ENCODE measurements at regions not wholly inside any gene's neighbourhood (a gene's known extent, or its start where the extent isn't known, plus 50 kb on each side); places are given as distances from the start of the nearest gene placed in this dataset.

DNA sequence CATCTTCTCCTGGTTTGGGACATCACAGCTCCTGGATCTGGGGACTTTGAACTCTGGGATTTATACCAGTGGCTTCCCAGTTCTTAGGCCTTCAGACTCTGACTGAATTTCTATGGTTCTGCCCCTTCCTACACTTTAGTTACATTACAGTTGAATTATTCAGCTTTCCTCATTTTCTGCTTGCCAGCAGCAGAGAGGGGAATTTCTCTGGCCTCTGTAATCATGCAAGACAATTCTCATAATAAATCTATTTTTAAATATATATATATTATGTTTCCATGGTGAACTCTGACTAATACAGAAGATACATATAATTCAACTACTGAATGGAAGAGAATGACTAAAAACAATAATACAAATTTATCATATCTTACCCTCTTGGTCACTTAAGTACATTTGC is 1478.6 kb upstream of the ACVR2A start:
- Histone ChIP-seq H3K36me3 (ENCODE audit: control insufficient read depth, insufficient read depth, low read length) (no peaks in the 10 kb centered on the region), H3K9ac (ENCODE audit: low read depth, low read length) (no peak overlapping the region), H3K4me1 (ENCODE audit: control insufficient read depth, insufficient read depth, low read length) (no peaks in the 10 kb centered on the region), H3K4me3 (ENCODE audit: low read depth, low read length) (no peak overlapping the region), H3K27ac (ENCODE audit: low read depth, low read length) (no peak overlapping the region), H3K9me3 (ENCODE audit: control insufficient read depth, insufficient read depth, low read length) (no peaks in the 10 kb centered on the region), H3K27me3 (ENCODE audit: control insufficient read depth, insufficient read depth, low read length) (no peaks in the 10 kb centered on the region)

GRCh38 chr2:146365041-146365440 is 1479.8 kb upstream of the ACVR2A start:
- Histone ChIP-seq H3K4me1 (ENCODE audit: control insufficient read depth, insufficient read depth, low read length) (no peaks in the 10 kb centered on the region), H3K27ac (ENCODE audit: low read depth, low read length) (no peak overlapping the region), H3K9me3 (ENCODE audit: control insufficient read depth, insufficient read depth, low read length) (no peaks in the 10 kb centered on the region), H3K4me3 (ENCODE audit: low read depth, low read length) (no peak overlapping the region), H3K27me3 (ENCODE audit: control insufficient read depth, insufficient read depth, low read length) (no peaks in the 10 kb centered on the region), H3K36me3 (ENCODE audit: control insufficient read depth, insufficient read depth, low read length) (no peaks in the 10 kb centered on the region), H3K9ac (ENCODE audit: low read depth, low read length) (no peak overlapping the region)

DNA sequence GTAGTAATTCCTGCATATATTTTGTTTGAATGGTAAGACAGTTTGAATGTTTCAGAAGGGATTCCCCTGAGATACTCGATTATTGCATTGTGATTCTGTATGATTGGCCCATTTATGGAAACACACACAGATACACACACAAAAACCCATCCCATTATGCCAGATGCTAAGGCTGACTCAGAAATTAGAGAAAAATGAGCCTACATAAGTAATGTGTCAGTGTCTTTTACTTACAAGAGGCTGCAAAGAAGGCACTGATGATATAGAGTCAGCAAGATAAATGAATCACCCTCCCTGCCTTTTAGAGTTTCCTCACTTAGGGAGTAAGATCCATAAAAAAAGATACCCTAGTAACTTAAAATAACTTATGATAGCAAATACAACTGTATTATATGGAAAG is 1481.1 kb upstream of the ACVR2A start:
- Histone ChIP-seq H3K27ac (ENCODE audit: low read depth, low read length) (no peak overlapping the region), H3K4me3 (ENCODE audit: low read depth, low read length) (no peak overlapping the region), H3K27me3 (ENCODE audit: control insufficient read depth, insufficient read depth, low read length) (no peaks in the 10 kb centered on the region), H3K36me3 (ENCODE audit: control insufficient read depth, insufficient read depth, low read length) (no peaks in the 10 kb centered on the region), H3K9me3 (ENCODE audit: control insufficient read depth, insufficient read depth, low read length) (no peaks in the 10 kb centered on the region), H3K4me1 (ENCODE audit: control insufficient read depth, insufficient read depth, low read length) (no peaks in the 10 kb centered on the region), H3K9ac (ENCODE audit: low read depth, low read length) (no peak overlapping the region)

DNA sequence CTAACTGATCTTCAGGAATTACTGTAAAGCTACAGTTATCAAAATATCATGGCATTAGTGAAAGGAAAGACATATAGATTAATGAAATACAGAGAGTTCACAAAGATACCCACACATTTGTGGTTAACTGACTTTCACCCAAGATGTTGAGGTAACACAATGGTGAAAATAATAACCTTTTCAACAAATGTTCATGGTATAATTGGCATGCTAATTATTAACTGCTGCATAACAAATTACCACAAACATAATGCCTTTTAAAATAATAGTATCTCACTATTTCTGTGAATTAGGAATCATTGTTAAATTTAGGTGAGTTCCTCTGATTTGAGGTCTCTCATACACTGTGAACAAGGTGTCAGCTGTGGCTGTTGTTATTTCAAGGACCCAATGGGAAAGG is 1493.1 kb upstream of the ACVR2A start:
- Histone ChIP-seq H3K36me3 (ENCODE audit: control insufficient read depth, insufficient read depth, low read length) (no peaks in the 10 kb centered on the region), H3K4me1 (ENCODE audit: control insufficient read depth, insufficient read depth, low read length) (no peaks in the 10 kb centered on the region), H3K27me3 (ENCODE audit: control insufficient read depth, insufficient read depth, low read length) (no peaks in the 10 kb centered on the region), H3K27ac (ENCODE audit: low read depth, low read length) (no peak overlapping the region), H3K9me3 (ENCODE audit: control insufficient read depth, insufficient read depth, low read length) (no peaks in the 10 kb centered on the region), H3K9ac (ENCODE audit: low read depth, low read length) (no peak overlapping the region), H3K4me3 (ENCODE audit: low read depth, low read length) (no peak overlapping the region)

- Histone ChIP-seq H3K9ac (ENCODE audit: low read depth, low read length) (no peak overlapping the region), H3K36me3 (ENCODE audit: control insufficient read depth, insufficient read depth, low read length) (no peaks in the 10 kb centered on the region), H3K4me3 (ENCODE audit: low read depth, low read length) (no peak overlapping the region), H3K27me3 (ENCODE audit: control insufficient read depth, insufficient read depth, low read length) (no peaks in the 10 kb centered on the region), H3K9me3 (ENCODE audit: control insufficient read depth, insufficient read depth, low read length) (no peaks in the 10 kb centered on the region), H3K4me1 (ENCODE audit: control insufficient read depth, insufficient read depth, low read length) (0 out of 2 replicates have a peak, but pooled peaks cover 2% of the 10 kb centered on the region), H3K27ac (ENCODE audit: low read depth, low read length) (no peak overlapping the region)
Observed at GRCh38 chr2:146349334-146349733, 1495.5 kb upstream of the ACVR2A start.

GRCh38 chr2:146324951-146325350 is 1519.9 kb upstream of the ACVR2A start:
- no peaks in the 10 kb centered on the region for H3K36me3 ChIP-seq (ENCODE audit: control insufficient read depth, insufficient read depth, low read length)
- H3K27ac ChIP-seq (ENCODE audit: low read depth, low read length), result no peak overlapping the region
- H3K9ac ChIP-seq (ENCODE audit: low read depth, low read length), result no peak overlapping the region
- no peak overlapping the region for H3K4me3 ChIP-seq (ENCODE audit: low read depth, low read length)
- H3K27me3 ChIP-seq (ENCODE audit: control insufficient read depth, insufficient read depth, low read length), result no peaks in the 10 kb centered on the region
- H3K4me1 ChIP-seq (ENCODE audit: control insufficient read depth, insufficient read depth, low read length), result peaks cover 6% of the 10 kb centered on the region; the same call in 1 of the 2 replicates
- no peaks in the 10 kb centered on the region for H3K9me3 ChIP-seq (ENCODE audit: control insufficient read depth, insufficient read depth, low read length)

GRCh38 chr2:146323564-146323963 is 1521.3 kb upstream of the ACVR2A start:
- Histone ChIP-seq H3K4me1 (ENCODE audit: control insufficient read depth, insufficient read depth, low read length) (peaks cover 6% of the 10 kb centered on the region; the same call in 1 of the 2 replicates), H3K27ac (ENCODE audit: low read depth, low read length) (no peak overlapping the region), H3K36me3 (ENCODE audit: control insufficient read depth, insufficient read depth, low read length) (no peaks in the 10 kb centered on the region), H3K9me3 (ENCODE audit: control insufficient read depth, insufficient read depth, low read length) (no peaks in the 10 kb centered on the region), H3K27me3 (ENCODE audit: control insufficient read depth, insufficient read depth, low read length) (no peaks in the 10 kb centered on the region), H3K4me3 (ENCODE audit: low read depth, low read length) (no peak overlapping the region), H3K9ac (ENCODE audit: low read depth, low read length) (no peak overlapping the region)

DNA sequence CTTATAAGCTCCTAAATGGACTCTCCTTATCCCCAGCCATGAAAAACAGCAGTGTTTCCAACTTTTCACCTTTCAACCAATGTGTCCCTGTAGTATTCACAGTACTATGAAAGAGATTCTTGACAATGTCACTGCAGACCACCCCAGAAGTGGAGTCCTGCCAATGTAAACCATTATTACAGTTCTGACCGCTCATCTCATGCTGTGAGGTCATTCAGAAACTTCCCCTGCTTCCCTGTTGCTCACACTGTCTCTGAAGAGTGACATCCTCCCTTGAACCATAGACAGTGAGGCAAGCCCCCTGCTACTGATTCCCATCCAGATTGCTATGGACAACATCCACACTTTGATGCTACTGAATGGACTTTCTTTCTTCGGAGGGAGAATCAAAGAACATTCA is 1523.7 kb upstream of the ACVR2A start:
- no peaks in the 10 kb centered on the region for H3K9me3 ChIP-seq (ENCODE audit: control insufficient read depth, insufficient read depth, low read length)
- H3K36me3 ChIP-seq (ENCODE audit: control insufficient read depth, insufficient read depth, low read length), result no peaks in the 10 kb centered on the region
- no peak overlapping the region for H3K4me3 ChIP-seq (ENCODE audit: low read depth, low read length)
- H3K9ac ChIP-seq (ENCODE audit: low read depth, low read length), result no peak overlapping the region
- no peak overlapping the region for H3K27ac ChIP-seq (ENCODE audit: low read depth, low read length)
- H3K4me1 ChIP-seq (ENCODE audit: control insufficient read depth, insufficient read depth, low read length), result peaks cover 6% of the 10 kb centered on the region; the same call in 1 of the 2 replicates
- H3K27me3 ChIP-seq (ENCODE audit: control insufficient read depth, insufficient read depth, low read length), result no peaks in the 10 kb centered on the region

DNA sequence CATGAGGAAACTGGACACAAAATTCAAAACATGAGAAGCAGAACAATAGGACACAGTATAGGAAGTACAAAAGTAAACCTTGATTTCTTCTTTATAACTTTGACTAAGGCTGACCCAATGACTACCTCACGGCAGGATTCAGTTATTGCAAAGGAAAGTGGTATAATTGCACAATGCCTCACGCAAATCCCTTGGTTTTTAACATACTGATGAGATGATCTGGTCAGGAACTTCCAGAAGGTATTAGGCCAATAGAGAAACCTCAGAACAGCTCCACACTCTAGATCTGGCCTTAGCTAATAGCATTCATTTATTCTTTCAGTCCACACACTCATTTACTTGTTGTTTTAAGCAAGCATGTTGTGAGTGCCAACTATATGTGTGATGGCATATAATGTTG is 1526.9 kb upstream of the ACVR2A start:
- Histone ChIP-seq H3K27ac (ENCODE audit: low read depth, low read length) (no peak overlapping the region), H3K9me3 (ENCODE audit: control insufficient read depth, insufficient read depth, low read length) (no peaks in the 10 kb centered on the region), H3K9ac (ENCODE audit: low read depth, low read length) (no peak overlapping the region), H3K36me3 (ENCODE audit: control insufficient read depth, insufficient read depth, low read length) (no peaks in the 10 kb centered on the region), H3K4me3 (ENCODE audit: low read depth, low read length) (no peak overlapping the region), H3K4me1 (ENCODE audit: control insufficient read depth, insufficient read depth, low read length) (peaks cover 6% of the 10 kb centered on the region; the same call in 1 of the 2 replicates), H3K27me3 (ENCODE audit: control insufficient read depth, insufficient read depth, low read length) (no peaks in the 10 kb centered on the region)

DNA sequence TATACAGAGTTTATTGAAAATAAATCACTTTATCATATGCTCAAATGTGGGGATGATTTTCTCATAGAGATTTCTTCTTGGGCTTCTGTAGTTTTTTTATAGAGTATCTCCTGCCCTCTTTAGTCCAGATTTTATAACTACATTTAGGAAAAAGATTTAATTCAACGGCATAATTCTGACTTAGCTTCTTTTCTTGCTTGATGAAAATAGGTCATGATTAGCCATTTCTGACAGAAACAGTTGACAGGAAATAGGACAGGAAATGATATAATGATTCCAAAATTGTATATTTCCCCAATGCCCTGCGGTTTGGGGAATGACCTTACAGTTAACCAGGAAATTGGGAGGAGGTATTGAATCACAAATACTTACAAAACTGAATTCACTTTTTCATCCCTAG is 1531.9 kb upstream of the ACVR2A start:
- H3K36me3 ChIP-seq (ENCODE audit: control insufficient read depth, insufficient read depth, low read length), result no peaks in the 10 kb centered on the region
- no peaks in the 10 kb centered on the region for H3K27me3 ChIP-seq (ENCODE audit: control insufficient read depth, insufficient read depth, low read length)
- no peaks in the 10 kb centered on the region for H3K4me1 ChIP-seq (ENCODE audit: control insufficient read depth, insufficient read depth, low read length)
- no peak overlapping the region for H3K9ac ChIP-seq (ENCODE audit: low read depth, low read length)
- H3K27ac ChIP-seq (ENCODE audit: low read depth, low read length), result no peak overlapping the region
- H3K4me3 ChIP-seq (ENCODE audit: low read depth, low read length), result no peak overlapping the region
- H3K9me3 ChIP-seq (ENCODE audit: control insufficient read depth, insufficient read depth, low read length), result no peaks in the 10 kb centered on the region

- Histone ChIP-seq H3K4me1 (ENCODE audit: control insufficient read depth, insufficient read depth, low read length) (no peaks in the 10 kb centered on the region), H3K9me3 (ENCODE audit: control insufficient read depth, insufficient read depth, low read length) (0 out of 2 replicates have a peak, but pooled peaks cover 2% of the 10 kb centered on the region), H3K27ac (ENCODE audit: low read depth, low read length) (no peak overlapping the region), H3K36me3 (ENCODE audit: control insufficient read depth, insufficient read depth, low read length) (no peaks in the 10 kb centered on the region), H3K4me3 (ENCODE audit: low read depth, low read length) (no peak overlapping the region), H3K27me3 (ENCODE audit: control insufficient read depth, insufficient read depth, low read length) (no peaks in the 10 kb centered on the region), H3K9ac (ENCODE audit: low read depth, low read length) (no peak overlapping the region)
Observed at GRCh38 chr2:146305164-146305563, 1539.7 kb upstream of the ACVR2A start.

GRCh38 chr2:146301287-146301686 is 1543.5 kb upstream of the ACVR2A start:
- no peak overlapping the region for H3K4me3 ChIP-seq (ENCODE audit: low read depth, low read length)
- H3K9me3 ChIP-seq (ENCODE audit: control insufficient read depth, insufficient read depth, low read length), result peaks cover 14% of the 10 kb centered on the region; the same call in 1 of the 2 replicates
- no peaks in the 10 kb centered on the region for H3K36me3 ChIP-seq (ENCODE audit: control insufficient read depth, insufficient read depth, low read length)
- no peaks in the 10 kb centered on the region for H3K4me1 ChIP-seq (ENCODE audit: control insufficient read depth, insufficient read depth, low read length)
- no peak overlapping the region for H3K9ac ChIP-seq (ENCODE audit: low read depth, low read length)
- no peak overlapping the region for H3K27ac ChIP-seq (ENCODE audit: low read depth, low read length)
- no peaks in the 10 kb centered on the region for H3K27me3 ChIP-seq (ENCODE audit: control insufficient read depth, insufficient read depth, low read length)

Data from HUES48 (cell line).